GM23248 (cell line): ENCODE measurements at regions not wholly inside any gene's neighbourhood (a gene's known extent, or its start where the extent isn't known, plus 50 kb on each side); places are given as distances from the start of the nearest gene placed in this dataset.

Experiments
- DNase-seq: peaks from one replicate; pipeline ENCODE4 v3.0.0-alpha.2; 2015
- H2AFZ ChIP-seq: fragments of 200-600 bp; sonication (generic); 2 replicates; pipeline ENCODE4 v1.6.1; 2016; ENCODE audit warnings: antibody characterized with exemption
- H3F3A ChIP-seq: fragments of 200-600 bp; sonication (generic); 2 replicates; pipeline ENCODE4 v1.6.1; 2016; ENCODE audit warnings: mild to moderate bottlenecking, antibody characterized with exemption, mixed run types; ENCODE audit not compliant: insufficient read depth
- H3K27ac ChIP-seq: fragments of 200-600 bp; sonication (generic); 2 replicates; pipeline ENCODE4 v1.5.1; 2016; ENCODE audit warnings: mild to moderate bottlenecking
- H3K27me3 ChIP-seq: fragments of 200-600 bp; sonication (generic); replicated peaks from 2 replicates; pipeline ENCODE4 v1.6.1; 2016; ENCODE audit warnings: mild to moderate bottlenecking; ENCODE audit not compliant: insufficient read depth
- H3K36me3 ChIP-seq: fragments of 200-600 bp; sonication (generic); 2 replicates; pipeline ENCODE4 v1.6.1; 2016; ENCODE audit warnings: low read depth, mild to moderate bottlenecking
- H3K4me1 ChIP-seq: fragments of 200-600 bp; sonication (generic); 2 replicates; pipeline ENCODE4 v1.6.1; 2016; ENCODE audit warnings: mild to moderate bottlenecking; ENCODE audit not compliant: insufficient read depth
- H3K4me2 ChIP-seq: fragments of 200-600 bp; sonication (generic); one replicate; pipeline ENCODE4 v1.6.1; 2016; ENCODE audit warnings: mild to moderate bottlenecking; ENCODE audit not compliant: unreplicated experiment
- H3K4me3 ChIP-seq: fragments of 200-600 bp; sonication (generic); 2 replicates; pipeline ENCODE4 v1.5.1; 2016; ENCODE audit warnings: mild to moderate bottlenecking
- H3K79me2 ChIP-seq: fragments of 200-600 bp; sonication (generic); 2 replicates; pipeline ENCODE4 v1.6.1; 2016; ENCODE audit warnings: mild to moderate bottlenecking; ENCODE audit not compliant: insufficient read depth
- H3K9ac ChIP-seq: fragments of 200-600 bp; sonication (generic); 2 replicates; pipeline ENCODE4 v1.6.1; 2016; ENCODE audit warnings: mild to moderate bottlenecking
- H3K9me2 ChIP-seq: fragments of 200-600 bp; sonication (generic); 2 replicates; pipeline ENCODE4 v1.6.1; 2016; ENCODE audit warnings: mixed run types, mild to moderate bottlenecking, moderate library complexity; ENCODE audit not compliant: insufficient read depth
- H3K9me3 ChIP-seq: fragments of 200-600 bp; sonication (generic); one replicate; pipeline ENCODE4 v1.6.1; 2017; ENCODE audit warnings: low read depth
- H4K20me1 ChIP-seq: fragments of 200-600 bp; sonication (generic); 2 replicates; pipeline ENCODE4 v1.6.0; 2016; ENCODE audit not compliant: insufficient read depth
- EZH2 ChIP-seq: fragments of 200-600 bp; sonication (generic); IDR thresholded peaks from 2 replicates; pipeline ENCODE4 v1.6.1; 2018; ENCODE audit warnings: antibody characterized with exemption, mild to moderate bottlenecking; ENCODE audit not compliant: insufficient read depth, poor library complexity, severe bottlenecking
- EZH2phosphoT487 ChIP-seq: fragments of 200-600 bp; sonication (generic); IDR thresholded peaks from 2 replicates; pipeline ENCODE4 v1.6.1; 2018; ENCODE audit warnings: antibody characterized with exemption, moderate library complexity, mild to moderate bottlenecking, low read depth; ENCODE audit not compliant: insufficient read depth
- WGBS, 2 experiments: methylation state at CpG; one replicate each; pipeline ENCODE4 v1.1.6; 2015 to 2017; ENCODE audit warnings: low lambda C conversion rate in 2 of 2, low coverage in 1 of 2; ENCODE audit errors: missing lambda C conversion rate in 2 of 2; 5-methylcytosine and 5-hydroxymethylcytosine counted together
- in situ Hi-C: fragments of 300-500 bp; cut with MboI; formaldehyde crosslinking; loops from 2 replicates; pipeline ENCODE4 v1.15.0; 2020

GRCh38 chrX:8867406-8867805, 66.2 kb upstream of the FAM9A start:
- peak; percentile 44 for DNase-seq
- in situ Hi-C loops: no loop called here
- H3K9me2 ChIP-seq: no peaks in the 10 kb centered on the region

GRCh38 chrX:8864161-8864560, 63.0 kb upstream of the FAM9A start:
- Histone ChIP-seq H2AFZ (no peak overlapping the region), H4K20me1 (no peaks in the 10 kb centered on the region), H3K36me3 (no peaks in the 10 kb centered on the region), H3K4me2 (no peak overlapping the region), H3K9me3 (no peaks in the 10 kb centered on the region), H3K4me3 (no peak overlapping the region), H3K9ac (no peak overlapping the region), H3K27ac (no peak overlapping the region), H3K79me2 (no peaks in the 10 kb centered on the region), H3K27me3 (no peaks in the 10 kb centered on the region), H3K4me1 (peaks cover 17% of the 10 kb centered on the region), H3F3A (peaks cover 19% of the 10 kb centered on the region; the same call in 1 of the 2 replicates), H3K9me2 (no peaks in the 10 kb centered on the region)
- DNase-seq: no peak
- in situ Hi-C loops: no loop called here
- WGBS, 2 experiments: 68 to 76% methylated on average over 5 of the region's 5 CpGs
- no peak for TF ChIP-seq EZH2
- no peak for TF ChIP-seq EZH2phosphoT487

More at GRCh38 chrX:8867406-8867805, 66.2 kb upstream of the FAM9A start:
- Histone ChIP-seq H3K36me3 (no peaks in the 10 kb centered on the region), H2AFZ (no peak overlapping the region), H3K9me3 (no peaks in the 10 kb centered on the region), H3F3A (peaks cover 30% of the 10 kb centered on the region; the same call in 1 of the 2 replicates), H3K27me3 (no peaks in the 10 kb centered on the region), H3K4me1 (peaks cover 35% of the 10 kb centered on the region), H3K27ac (peak overlapping the region; percentile 99; the same call in 1 of the 2 replicates), H3K4me3 (no peak overlapping the region), H3K9ac (no peak overlapping the region), H4K20me1 (no peaks in the 10 kb centered on the region), H3K79me2 (no peaks in the 10 kb centered on the region), H3K4me2 (no peak overlapping the region)
- WGBS, 2 experiments: 52 to 54% methylated on average over 2 of the region's 2 CpGs
- TF ChIP-seq EZH2 (no peak), EZH2phosphoT487 (no peak)

GRCh38 chrX:8861908-8862307, 60.7 kb upstream of the FAM9A start:
- Histone ChIP-seq H3K9me2 (no peaks in the 10 kb centered on the region), H3K36me3 (no peaks in the 10 kb centered on the region), H3K4me3 (no peak overlapping the region), H3K27me3 (no peaks in the 10 kb centered on the region), H2AFZ (no peak overlapping the region), H3K27ac (no peak overlapping the region), H4K20me1 (no peaks in the 10 kb centered on the region), H3F3A (0 out of 2 replicates have a peak, but pooled peaks cover 1% of the 10 kb centered on the region), H3K9ac (no peak overlapping the region), H3K4me2 (no peak overlapping the region), H3K4me1 (no peaks in the 10 kb centered on the region), H3K79me2 (no peaks in the 10 kb centered on the region), H3K9me3 (no peaks in the 10 kb centered on the region)
- WGBS, 2 experiments: 64 to 79% methylated on average over 2 of the region's 2 CpGs
- in situ Hi-C loops: no loop called here
- TF ChIP-seq EZH2phosphoT487: no peak
- TF ChIP-seq EZH2: no peak
- DNase-seq: no peak

- no peaks in the 10 kb centered on the region for H3K9me2 ChIP-seq
- H3K4me1 ChIP-seq: peaks cover 28% of the 10 kb centered on the region
- H3K9ac ChIP-seq: no peak overlapping the region
- no peaks in the 10 kb centered on the region; the same call in 1 of the 2 replicates for H3F3A ChIP-seq
- no peak overlapping the region for H3K4me2 ChIP-seq
- WGBS, 2 experiments: 89 to 92% methylated on average over 11 of the region's 11 CpGs
- H3K9me3 ChIP-seq: no peaks in the 10 kb centered on the region
- DNase-seq: no peak
- H2AFZ ChIP-seq: no peak overlapping the region
- no peaks in the 10 kb centered on the region for H3K36me3 ChIP-seq
- H3K27ac ChIP-seq: no peak overlapping the region
- no peaks in the 10 kb centered on the region for H4K20me1 ChIP-seq
- H3K79me2 ChIP-seq: no peaks in the 10 kb centered on the region
- in situ Hi-C loops: no loop called here
- no peaks in the 10 kb centered on the region for H3K27me3 ChIP-seq
- H3K4me3 ChIP-seq: no peak overlapping the region
- no peak for TF ChIP-seq EZH2phosphoT487
- TF ChIP-seq EZH2: no peak
Measured at GRCh38 chrX:8851231-8851886, 50.2 kb upstream of the FAM9A start.
